D721Med (cell line): ENCODE measurements at regions not wholly inside any gene's neighbourhood (a gene's known extent, or its start where the extent isn't known, plus 50 kb on each side); places are given as distances from the start of the nearest gene placed in this dataset.

ENCODE experiments used
- DNase-seq: peaks from one replicate; pipeline ENCODE4 v3.0.0; 2011; ENCODE audit warnings: low spot score; ENCODE audit not compliant: insufficient read length
- FAIRE-seq: peaks from 2 replicates; lab custom pipeline; 2011; peaks lifted over from hg19 to GRCh38; lab: Jason Lieb, UNC
- CTCF ChIP-seq: IDR thresholded peaks from 2 replicates; pipeline ENCODE4 v1.5.1; 2012; ENCODE audit warnings: mild to moderate bottlenecking, control low read depth; ENCODE audit not compliant: insufficient read depth; ENCODE audit errors: missing control alignments

- FAIRE-seq (no peak), DNase-seq (no peak)
- TF ChIP-seq CTCF = no peak
Measured at GRCh38 chr18:34097312-34097711, 127.4 kb downstream of the NOL4 start.

GRCh38 chr18:34094148-34094547 is 130.6 kb downstream of the NOL4 start:
- FAIRE-seq (no peak), DNase-seq (no peak)
- no peak for TF ChIP-seq CTCF

GRCh38 chr18:34092796-34093195 is 131.9 kb downstream of the NOL4 start:
- TF ChIP-seq CTCF = no peak
- DNase-seq (no peak), FAIRE-seq (peak; percentile 89)

- no peak for TF ChIP-seq CTCF
- no peak for DNase-seq
- FAIRE-seq = no peak
Measured at GRCh38 chr18:34086370-34086769, 138.3 kb downstream of the NOL4 start.

GRCh38 chr18:34085140-34085739 is 139.5 kb downstream of the NOL4 start:
- TF ChIP-seq CTCF = no peak
- DNase-seq (peak; percentile 22), FAIRE-seq (peak; percentile 100)

- TF ChIP-seq CTCF = no peak
- DNase-seq (no peak), FAIRE-seq (no peak)
Measured at GRCh38 chr18:34084635-34085034, 140.1 kb downstream of the NOL4 start.

GRCh38 chr18:34083910-34084535 is 140.7 kb downstream of the NOL4 start:
- no peak for TF ChIP-seq CTCF
- no peak for FAIRE-seq

More at GRCh38 chr18:34083910-34084535, 140.7 kb downstream of the NOL4 start:
- DNase-seq = no peak
